Fibroblast of peridontal ligament (primary cell): ENCODE measurements at regions not wholly inside any gene's neighbourhood (a gene's known extent, or its start where the extent isn't known, plus 50 kb on each side); places are given as distances from the start of the nearest gene placed in this dataset.
A peak's percentile ranks its signal among the peaks of the same experiment; 100 is the strongest.

Experiments used
- DNase-seq: peaks from one replicate; pipeline ENCODE4 v3.0.0-alpha.2; 2010; ENCODE audit errors: extremely low read depth

- no peak for DNase-seq
These were observed 111.7 kb upstream of the AKIP1 start for GRCh38 chr11:8799273-8799672.

GRCh38 chr11:8800520-8801110 is 110.4 kb upstream of the AKIP1 start:
- DNase-seq: no peak

- no peak for DNase-seq
These were observed 109.9 kb upstream of the AKIP1 start for GRCh38 chr11:8801121-8801520.

GRCh38 chr11:8802251-8802650 is 108.7 kb upstream of the AKIP1 start:
- no peak for DNase-seq

DNA sequence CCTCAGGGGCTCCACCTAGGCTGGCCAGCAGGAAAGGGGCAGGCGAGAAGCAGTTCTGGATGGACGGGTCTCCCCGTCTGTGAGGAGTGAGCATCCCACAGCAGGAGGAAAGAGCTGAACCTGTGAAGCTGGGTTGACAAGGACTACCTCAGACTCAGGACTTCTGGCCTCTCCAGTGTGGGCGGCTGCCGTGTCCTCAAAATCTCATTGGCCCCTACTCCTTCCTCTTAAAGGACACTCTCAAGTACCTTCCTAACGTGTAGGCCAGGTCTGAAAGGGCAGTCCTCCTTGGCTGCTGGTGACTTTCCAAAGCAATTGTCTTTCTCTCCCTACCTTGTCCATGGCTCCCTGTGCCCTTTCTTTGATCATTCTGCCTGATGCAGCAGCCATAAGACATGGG is 107.0 kb upstream of the AKIP1 start:
- DNase-seq: no peak

DNA sequence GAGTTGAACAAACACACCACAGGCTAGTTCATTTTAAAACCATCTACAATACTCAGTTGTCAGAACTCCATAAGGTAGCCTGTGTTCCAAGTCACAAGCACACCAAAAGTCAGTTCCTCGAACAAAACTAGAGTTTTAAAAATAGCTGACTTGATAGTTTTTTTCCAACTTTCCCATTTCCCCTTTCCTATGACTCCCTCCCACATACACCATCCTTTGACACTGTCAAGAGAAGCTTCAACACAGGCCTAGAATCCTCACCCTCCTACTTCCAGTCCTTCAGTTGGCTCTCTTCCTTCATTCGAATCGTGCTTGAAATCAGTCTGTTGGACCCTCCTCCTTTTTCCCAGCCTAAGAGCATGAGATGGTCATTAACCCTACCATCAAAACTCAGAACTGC is 105.7 kb upstream of the AKIP1 start:
- DNase-seq: no peak

GRCh38 chr11:8806974-8807373 is 104.0 kb upstream of the AKIP1 start:
- no peak for DNase-seq

DNA sequence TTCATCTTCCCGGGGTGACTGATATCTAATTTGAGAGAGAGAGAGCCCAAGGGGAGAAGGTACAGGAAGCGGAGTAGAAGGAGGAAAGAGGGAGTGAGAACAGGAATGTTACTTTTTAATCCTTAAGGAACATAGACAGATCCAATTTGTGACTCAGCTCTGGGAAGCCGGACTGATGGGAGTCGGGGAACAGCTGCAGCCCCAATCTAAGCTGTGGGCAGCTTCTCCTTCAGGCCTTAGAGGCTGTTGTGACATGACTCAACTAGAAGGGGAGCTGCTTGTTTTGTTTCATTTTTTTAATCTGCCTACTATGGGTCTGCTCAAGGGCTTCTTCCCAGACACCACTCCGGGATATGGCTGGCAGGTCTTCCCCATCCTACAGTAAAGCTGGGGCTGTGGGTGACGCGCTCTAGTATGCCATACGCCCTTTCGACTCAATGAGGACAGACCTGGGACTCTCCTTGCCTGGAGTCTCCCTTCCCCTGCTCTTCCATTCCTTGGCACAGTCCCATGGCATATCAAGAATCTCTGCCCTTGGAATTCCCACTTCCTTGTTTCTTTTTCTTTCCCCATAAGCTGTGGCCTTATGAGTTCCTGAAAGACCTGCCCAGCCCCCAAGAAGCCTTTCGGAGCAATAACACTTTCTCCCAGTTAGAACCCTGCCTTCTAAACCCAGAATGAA is 103.3 kb upstream of the AKIP1 start:
- peak; percentile 90 for DNase-seq

GRCh38 chr11:8808226-8808585 is 102.8 kb upstream of the AKIP1 start:
- no peak for DNase-seq

DNA sequence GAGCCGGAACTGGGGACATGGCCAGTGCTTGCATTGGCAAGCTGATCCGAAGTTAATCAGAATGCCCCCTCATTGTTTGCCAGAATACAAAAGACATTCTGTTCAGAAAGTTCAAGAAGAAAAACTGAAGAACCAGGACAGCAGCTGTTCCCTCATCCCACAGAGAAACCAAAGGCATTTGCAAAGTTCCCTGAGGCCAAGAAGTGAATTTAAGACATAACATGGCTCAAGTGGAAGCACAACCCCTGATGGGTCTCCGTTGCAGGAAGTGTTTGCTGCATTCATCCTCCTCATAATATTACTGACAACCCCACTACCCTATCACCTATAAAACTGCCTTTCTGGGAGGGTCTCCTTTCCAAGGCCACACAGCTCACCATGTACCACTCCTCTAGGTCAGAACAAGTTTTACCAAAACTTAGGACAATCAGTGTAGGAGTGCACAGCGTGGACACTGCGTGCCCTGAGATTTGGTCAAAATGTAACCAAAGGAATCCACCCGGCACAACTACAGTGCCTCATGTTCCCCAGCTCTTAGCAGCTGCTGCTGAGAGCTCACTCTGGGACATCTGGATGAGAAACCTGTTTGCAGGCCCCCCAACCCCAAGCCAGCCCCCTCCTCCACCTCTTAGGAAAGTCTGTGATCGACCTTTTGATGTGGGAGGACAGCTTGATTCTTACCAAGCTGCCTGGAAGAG is 101.6 kb upstream of the AKIP1 start:
- DNase-seq: peak; percentile 41

- peak; percentile 78 for DNase-seq
These were observed 101.0 kb upstream of the AKIP1 start for GRCh38 chr11:8809939-8810539.

- peak; percentile 87 for DNase-seq
These were observed 100.3 kb upstream of the AKIP1 start for GRCh38 chr11:8810540-8811301.

- DNase-seq: peak; percentile 82
These were observed 99.4 kb upstream of the AKIP1 start for GRCh38 chr11:8811571-8811970.

DNA sequence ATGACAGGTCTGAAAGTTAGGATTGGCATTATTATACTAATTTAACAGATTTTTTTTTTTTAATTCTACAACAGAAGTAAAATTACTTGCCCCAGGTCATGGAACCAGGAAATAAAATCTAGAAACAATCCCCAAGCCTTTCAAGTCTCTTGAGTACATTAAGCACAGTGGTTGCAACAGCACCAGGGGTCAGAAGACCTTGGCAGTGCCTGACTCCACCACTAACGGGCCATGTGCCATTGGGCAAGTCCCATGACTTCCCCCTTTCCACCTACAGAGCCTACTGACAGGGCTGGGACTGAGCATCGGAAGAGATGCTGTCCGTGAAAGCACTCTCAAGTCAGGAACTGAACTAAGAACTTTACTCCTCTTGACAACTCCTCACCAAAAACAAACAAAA is 98.6 kb upstream of the AKIP1 start:
- peak; percentile 62 for DNase-seq

DNA sequence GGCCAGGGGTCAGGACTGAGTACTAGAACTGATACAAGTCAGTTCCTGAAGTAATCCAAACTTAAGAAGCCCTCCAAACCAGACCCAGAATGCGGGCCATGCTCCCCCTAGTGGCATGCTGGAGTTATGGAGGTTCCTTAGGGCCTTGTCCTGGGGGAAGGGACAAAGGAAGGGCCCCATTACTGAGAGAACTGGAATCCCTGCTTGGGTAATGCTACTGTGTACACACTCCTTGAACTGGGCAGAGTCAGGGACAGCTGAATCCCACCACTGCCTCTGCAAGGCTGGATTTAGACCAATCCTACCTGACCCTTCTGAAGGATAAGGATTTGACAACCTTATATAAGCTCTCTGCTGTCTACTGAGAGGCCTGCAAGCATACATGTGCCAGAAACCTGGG is 97.3 kb upstream of the AKIP1 start:
- DNase-seq: peak; percentile 90

DNA sequence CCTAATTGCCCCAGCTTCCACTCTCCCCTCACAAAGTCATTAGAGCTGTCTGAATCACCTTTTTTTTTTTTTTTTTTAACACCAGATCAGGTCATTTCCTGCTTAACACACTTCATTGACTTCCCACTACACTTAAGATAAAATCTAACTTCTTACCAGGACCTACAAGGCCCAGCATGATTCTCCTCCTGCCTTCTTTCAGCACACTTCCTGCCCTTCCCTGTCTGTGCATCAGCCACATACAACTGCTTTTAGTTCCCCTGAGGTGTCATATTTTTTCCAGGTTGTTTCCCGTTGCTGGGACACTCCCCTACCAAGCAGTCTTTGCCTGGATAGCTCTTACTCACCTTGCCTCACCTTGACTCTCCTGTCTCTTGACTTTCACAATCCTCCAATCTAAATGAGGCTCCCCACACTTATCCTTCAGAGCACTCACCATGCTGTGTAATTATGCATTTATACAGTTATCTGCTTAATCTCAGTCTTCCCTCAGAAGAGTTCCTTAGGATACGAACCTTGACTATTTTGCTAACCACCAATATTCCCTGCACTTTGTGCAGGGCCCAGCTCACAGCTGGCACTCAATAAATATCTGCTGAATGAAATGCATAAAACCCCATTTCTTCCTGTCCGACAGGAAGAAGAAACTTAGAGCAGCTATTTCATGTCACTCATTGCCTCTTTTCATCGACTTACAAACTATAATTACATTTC is 96.6 kb upstream of the AKIP1 start:
- DNase-seq: no peak

DNA sequence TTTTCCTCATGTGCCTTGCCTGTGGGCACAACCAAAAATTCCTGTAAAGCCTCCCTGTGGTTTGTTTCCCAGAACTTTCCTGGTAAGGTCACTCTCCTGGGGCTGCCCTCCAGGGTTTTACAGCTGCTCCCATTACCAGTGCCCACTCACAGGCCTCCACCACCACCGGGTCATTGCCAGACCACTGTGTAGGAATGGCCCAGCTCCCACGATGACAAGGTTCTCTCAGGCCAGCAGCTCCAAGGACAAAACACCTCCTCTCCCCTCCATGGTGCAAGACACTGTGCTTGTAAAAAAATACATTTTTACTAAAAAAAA is 96.1 kb upstream of the AKIP1 start:
- DNase-seq: peak; percentile 70

DNA sequence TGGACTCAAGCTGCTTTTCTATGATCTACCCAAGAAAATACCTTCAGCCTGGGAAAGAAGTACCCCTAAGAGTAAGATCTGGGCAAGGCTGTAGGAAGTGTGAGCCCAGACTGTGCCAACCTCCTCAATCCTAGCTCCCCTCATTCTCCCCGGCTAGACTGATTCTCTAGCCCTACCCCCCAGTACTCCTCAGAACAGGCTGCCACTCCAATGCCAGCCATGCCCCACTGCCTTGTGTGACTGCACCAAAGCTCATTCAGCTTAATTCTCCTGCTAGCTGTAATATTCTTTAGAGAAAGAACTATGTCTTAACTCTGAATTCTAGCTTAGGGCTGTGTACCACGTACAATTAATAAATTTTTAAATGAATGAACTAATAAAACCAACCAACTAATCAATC is 92.6 kb upstream of the AKIP1 start:
- no peak for DNase-seq

DNA sequence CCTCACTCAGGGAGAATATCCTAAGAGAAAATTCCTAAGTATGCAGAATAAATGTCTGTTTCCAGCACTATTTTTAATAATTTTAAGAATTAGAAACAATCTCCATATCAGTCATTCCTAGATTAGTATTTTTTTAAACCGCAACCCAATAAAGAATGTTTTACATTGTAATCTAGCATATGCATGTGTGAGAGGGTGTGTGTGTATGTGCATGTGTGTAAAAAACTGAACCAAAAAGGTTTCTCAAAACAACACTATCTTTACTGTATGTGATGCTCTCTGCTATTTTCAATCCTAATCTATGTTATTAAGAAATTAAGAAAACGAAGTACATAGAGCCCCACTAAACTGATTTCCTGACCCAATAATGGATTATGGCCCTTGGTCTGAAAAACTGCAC is 90.6 kb upstream of the AKIP1 start:
- no peak for DNase-seq

GRCh38 chr11:8822469-8822868 is 88.5 kb upstream of the AKIP1 start:
- DNase-seq: no peak

DNA sequence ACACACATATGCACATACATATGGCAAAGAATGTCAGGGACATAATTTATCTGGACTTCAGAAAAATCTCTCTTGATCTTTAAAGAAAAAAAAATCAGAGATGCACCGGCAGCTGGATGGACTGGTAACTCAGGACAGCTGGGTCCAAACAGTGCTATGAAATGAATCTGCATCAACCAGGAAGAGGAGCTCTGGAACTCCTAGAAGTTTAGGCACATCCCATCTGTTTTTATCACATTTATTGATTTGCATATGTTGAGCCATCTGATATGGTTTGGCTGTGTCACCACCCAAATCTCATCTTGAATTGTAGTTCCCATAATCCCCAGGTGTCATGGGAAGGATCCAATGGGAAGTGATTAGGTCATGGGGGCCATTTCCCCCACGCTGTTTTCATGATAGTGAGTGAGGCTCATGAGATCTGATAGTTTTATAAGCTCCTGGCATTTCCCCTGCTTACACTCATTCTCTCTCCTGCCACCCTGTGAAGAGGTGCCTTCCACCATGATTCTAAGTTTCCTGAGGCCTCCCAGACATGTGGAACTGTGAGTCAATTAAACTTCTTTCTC is 87.7 kb upstream of the AKIP1 start:
- DNase-seq: no peak
